ENCODE measurements at regions not wholly inside any gene's neighbourhood (a gene's known extent, or its start where the extent isn't known, plus 50 kb on each side); places are given as distances from the start of the nearest gene placed in this dataset.

DNA sequence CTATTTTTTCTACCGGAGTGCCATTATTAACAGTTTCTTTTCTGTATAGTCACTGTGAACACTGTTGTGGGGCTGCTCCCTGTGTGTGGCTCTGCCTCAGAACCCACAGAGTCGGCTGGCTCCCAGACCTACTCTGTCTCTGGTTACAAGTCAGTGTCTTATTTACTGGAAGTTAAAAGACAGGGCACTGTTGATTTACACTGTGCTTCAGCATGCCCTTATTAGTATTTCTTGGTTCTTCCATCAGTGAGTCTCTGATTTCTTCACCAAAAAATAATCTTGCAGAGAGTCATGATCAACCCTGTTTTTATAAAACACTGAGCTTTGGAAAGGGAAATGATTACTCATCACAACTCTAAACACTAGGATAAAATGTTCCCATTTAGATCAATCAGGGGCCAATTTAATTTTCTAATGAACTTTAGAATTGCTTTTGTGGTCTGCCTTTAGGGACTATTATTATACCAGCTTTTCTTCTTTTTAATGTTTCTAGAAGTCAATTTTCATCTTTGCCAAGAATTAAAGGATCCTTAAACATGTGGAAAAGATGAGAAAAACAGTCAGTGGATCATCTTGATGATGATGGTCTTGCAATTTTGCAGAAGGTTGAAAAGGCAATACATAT, 92.6 kb downstream of the UTRN start:
- in situ Hi-C loops (cut with HindIII; ENCODE audit: low pct_unique_long_range_greater_than_20kb, low sequenced_read_pairs) (no loop called here), intact Hi-C loops (cut with micrococcal nuclease; ENCODE audit: unreplicated experiment) (no loop called here)
- ATAC-seq: peak; percentile 45; the same call in 1 of the 2 replicates
- H3K4me3 ChIP-seq (ENCODE audit: low read depth in 2 of 2, low read length in 2 of 2): no peak overlapping the region
- no peaks in the 10 kb centered on the region for H3K9me3 ChIP-seq (ENCODE audit: control insufficient read depth, insufficient read depth, low read depth, low read length)
- no peaks in the 10 kb centered on the region for H3K36me3 ChIP-seq (ENCODE audit: control insufficient read depth, insufficient read depth, low read length)
- DNase-seq (ENCODE audit: low read depth, low spot score): no peak
- ChIA-PET POLR2A (no interaction called here), CTCF (no interaction called here)
- no peaks in the 10 kb centered on the region; the same call in 1 of the 2 replicates for H3K4me1 ChIP-seq (ENCODE audit: control insufficient read depth, insufficient read depth, low read length)
- H3K27ac ChIP-seq (ENCODE audit: low read length): no peak overlapping the region; the same call in 1 of the 2 replicates
- no peak for TF ChIP-seq SIN3A (IDR thresholded peaks at IDR 0.05; ENCODE audit: borderline replicate concordance, insufficient read depth, low read depth, low read length)
- no peak for TF ChIP-seq POLR2AphosphoS5 (IDR thresholded peaks at IDR 0.05; ENCODE audit: low read depth, low read length)
- TF ChIP-seq, protein P1, sequence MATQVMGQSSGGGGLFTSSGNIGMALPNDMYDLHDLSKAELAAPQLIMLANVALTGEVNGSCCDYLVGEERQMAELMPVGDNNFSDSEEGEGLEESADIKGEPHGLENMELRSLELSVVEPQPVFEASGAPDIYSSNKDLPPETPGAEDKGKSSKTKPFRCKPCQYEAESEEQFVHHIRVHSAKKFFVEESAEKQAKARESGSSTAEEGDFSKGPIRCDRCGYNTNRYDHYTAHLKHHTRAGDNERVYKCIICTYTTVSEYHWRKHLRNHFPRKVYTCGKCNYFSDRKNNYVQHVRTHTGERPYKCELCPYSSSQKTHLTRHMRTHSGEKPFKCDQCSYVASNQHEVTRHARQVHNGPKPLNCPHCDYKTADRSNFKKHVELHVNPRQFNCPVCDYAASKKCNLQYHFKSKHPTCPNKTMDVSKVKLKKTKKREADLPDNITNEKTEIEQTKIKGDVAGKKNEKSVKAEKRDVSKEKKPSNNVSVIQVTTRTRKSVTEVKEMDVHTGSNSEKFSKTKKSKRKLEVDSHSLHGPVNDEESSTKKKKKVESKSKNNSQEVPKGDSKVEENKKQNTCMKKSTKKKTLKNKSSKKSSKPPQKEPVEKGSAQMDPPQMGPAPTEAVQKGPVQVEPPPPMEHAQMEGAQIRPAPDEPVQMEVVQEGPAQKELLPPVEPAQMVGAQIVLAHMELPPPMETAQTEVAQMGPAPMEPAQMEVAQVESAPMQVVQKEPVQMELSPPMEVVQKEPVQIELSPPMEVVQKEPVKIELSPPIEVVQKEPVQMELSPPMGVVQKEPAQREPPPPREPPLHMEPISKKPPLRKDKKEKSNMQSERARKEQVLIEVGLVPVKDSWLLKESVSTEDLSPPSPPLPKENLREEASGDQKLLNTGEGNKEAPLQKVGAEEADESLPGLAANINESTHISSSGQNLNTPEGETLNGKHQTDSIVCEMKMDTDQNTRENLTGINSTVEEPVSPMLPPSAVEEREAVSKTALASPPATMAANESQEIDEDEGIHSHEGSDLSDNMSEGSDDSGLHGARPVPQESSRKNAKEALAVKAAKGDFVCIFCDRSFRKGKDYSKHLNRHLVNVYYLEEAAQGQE (IDR thresholded peaks at IDR 0.05; ENCODE audit: insufficient read depth in 1 of 2, low read depth in 2 of 2, low read length in 1 of 2): no peak
- TF ChIP-seq TCF7L2 (IDR thresholded peaks at IDR 0.05; ENCODE audit: low read depth, low read length): no peak
- TF ChIP-seq, protein P2, sequence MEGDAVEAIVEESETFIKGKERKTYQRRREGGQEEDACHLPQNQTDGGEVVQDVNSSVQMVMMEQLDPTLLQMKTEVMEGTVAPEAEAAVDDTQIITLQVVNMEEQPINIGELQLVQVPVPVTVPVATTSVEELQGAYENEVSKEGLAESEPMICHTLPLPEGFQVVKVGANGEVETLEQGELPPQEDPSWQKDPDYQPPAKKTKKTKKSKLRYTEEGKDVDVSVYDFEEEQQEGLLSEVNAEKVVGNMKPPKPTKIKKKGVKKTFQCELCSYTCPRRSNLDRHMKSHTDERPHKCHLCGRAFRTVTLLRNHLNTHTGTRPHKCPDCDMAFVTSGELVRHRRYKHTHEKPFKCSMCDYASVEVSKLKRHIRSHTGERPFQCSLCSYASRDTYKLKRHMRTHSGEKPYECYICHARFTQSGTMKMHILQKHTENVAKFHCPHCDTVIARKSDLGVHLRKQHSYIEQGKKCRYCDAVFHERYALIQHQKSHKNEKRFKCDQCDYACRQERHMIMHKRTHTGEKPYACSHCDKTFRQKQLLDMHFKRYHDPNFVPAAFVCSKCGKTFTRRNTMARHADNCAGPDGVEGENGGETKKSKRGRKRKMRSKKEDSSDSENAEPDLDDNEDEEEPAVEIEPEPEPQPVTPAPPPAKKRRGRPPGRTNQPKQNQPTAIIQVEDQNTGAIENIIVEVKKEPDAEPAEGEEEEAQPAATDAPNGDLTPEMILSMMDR (IDR thresholded peaks at IDR 0.05): no peak
- BruUV-seq (replicated peaks): no TSS peak
- no peaks in the 10 kb centered on the region for H3K27me3 ChIP-seq (ENCODE audit: control insufficient read depth, insufficient read depth, low read length)

DNA sequence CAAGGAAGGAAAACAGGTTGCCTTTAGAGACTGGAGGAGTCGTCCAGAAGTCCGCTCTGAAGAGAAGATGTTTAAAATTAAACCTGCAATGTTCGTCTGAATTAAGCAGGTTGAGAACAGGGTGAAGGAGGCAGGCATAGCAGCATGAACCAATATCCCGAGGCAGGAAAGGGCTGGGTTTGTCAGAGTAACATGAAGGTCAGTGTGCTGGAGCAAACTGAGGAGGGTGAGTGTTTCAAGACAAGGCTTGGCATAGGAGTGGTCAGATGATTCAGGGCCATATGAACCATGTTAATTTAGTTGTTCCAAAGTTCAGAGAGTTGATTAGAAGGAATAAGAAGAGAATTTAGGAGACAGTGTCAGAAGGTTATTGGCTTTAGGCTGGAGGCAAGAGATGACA, 93.3 kb downstream of the UTRN start:
- H3K4me1 ChIP-seq (ENCODE audit: control insufficient read depth, insufficient read depth, low read length): no peaks in the 10 kb centered on the region; the same call in 1 of the 2 replicates
- no peak for DNase-seq (ENCODE audit: low read depth, low spot score)
- ChIA-PET CTCF (no interaction called here), POLR2A (no interaction called here)
- in situ Hi-C loops (cut with HindIII; ENCODE audit: low pct_unique_long_range_greater_than_20kb, low sequenced_read_pairs) (no loop called here), intact Hi-C loops (cut with micrococcal nuclease; ENCODE audit: unreplicated experiment) (no loop called here)
- H3K4me3 ChIP-seq (ENCODE audit: low read depth in 2 of 2, low read length in 2 of 2): no peak overlapping the region
- no peak for ATAC-seq
- H3K27ac ChIP-seq (ENCODE audit: low read length): no peak overlapping the region
- TF ChIP-seq, protein P2 (IDR thresholded peaks at IDR 0.05): no peak
- TF ChIP-seq TCF7L2 (IDR thresholded peaks at IDR 0.05; ENCODE audit: low read depth, low read length) (no peak), SIN3A (IDR thresholded peaks at IDR 0.05; ENCODE audit: borderline replicate concordance, insufficient read depth, low read depth, low read length) (no peak), POLR2AphosphoS5 (IDR thresholded peaks at IDR 0.05; ENCODE audit: low read depth, low read length) (no peak)
- TF ChIP-seq, protein P1 (IDR thresholded peaks at IDR 0.05; ENCODE audit: insufficient read depth in 1 of 2, low read depth in 2 of 2, low read length in 1 of 2): no peak
- no peaks in the 10 kb centered on the region for H3K36me3 ChIP-seq (ENCODE audit: control insufficient read depth, insufficient read depth, low read length)
- no TSS peak for BruUV-seq (replicated peaks)
- H3K9me3 ChIP-seq (ENCODE audit: control insufficient read depth, insufficient read depth, low read depth, low read length): no peaks in the 10 kb centered on the region
- H3K27me3 ChIP-seq (ENCODE audit: control insufficient read depth, insufficient read depth, low read length): no peaks in the 10 kb centered on the region
